ENCODE measurements at regions not wholly inside any gene's neighbourhood (a gene's known extent, or its start where the extent isn't known, plus 50 kb on each side); places are given as distances from the start of the nearest gene placed in this dataset.

GRCh38 chr12:63036216-63036973, 101.4 kb upstream of the PPM1H start:
- TF ChIP-seq POLR2A (IDR thresholded peaks at IDR 0.05) (no peak), CTCF (IDR thresholded peaks at IDR 0.05) (no peak)
